ENCODE measurements at regions not wholly inside any gene's neighbourhood (a gene's known extent, or its start where the extent isn't known, plus 50 kb on each side); places are given as distances from the start of the nearest gene placed in this dataset.

DNA sequence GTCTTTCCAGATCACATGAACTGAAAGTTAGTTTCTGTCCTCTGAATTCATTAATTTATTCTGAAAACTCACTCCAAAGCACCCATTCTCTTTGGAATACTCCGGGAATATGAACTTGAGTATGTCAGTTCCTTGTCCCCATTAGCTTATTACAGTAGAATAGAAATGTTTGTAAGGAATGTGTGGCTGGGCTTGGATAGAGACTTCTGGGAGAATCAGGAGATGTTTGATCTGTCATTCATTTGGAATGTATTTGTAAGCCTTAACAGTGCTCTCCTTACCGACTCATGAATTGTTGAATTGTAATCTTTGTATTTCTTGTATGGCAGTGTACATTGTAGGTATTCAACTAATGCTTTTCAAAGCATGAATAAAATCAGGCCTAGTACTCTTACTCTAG, 548.4 kb downstream of the LRRC70 start:
- Histone ChIP-seq H3K4me3 (ENCODE audit: low read depth, low read length, poor library complexity, severe bottlenecking) (no peak overlapping the region), H4K20me1 (ENCODE audit: insufficient read depth, low read length) (no peaks in the 10 kb centered on the region), H3K9me2 (ENCODE audit: insufficient read depth, low read length) (no peaks in the 10 kb centered on the region), H3K27ac (ENCODE audit: low read depth, low read length, poor library complexity, severe bottlenecking) (no peak overlapping the region), H3K36me3 (ENCODE audit: insufficient read depth, low read length) (no peaks in the 10 kb centered on the region), H3K9me3 (ENCODE audit: low read length) (no peaks in the 10 kb centered on the region), H2AFZ (ENCODE audit: low read length) (no peak overlapping the region), H3K79me2 (ENCODE audit: insufficient read depth, low read depth, low read length) (no peaks in the 10 kb centered on the region), H3K4me1 (ENCODE audit: insufficient read depth, low read length, poor library complexity, severe bottlenecking) (no peaks in the 10 kb centered on the region), H3K4me2 (ENCODE audit: low read length) (no peak overlapping the region)
- no TSS peak for BruUV-seq (replicated peaks)
- TF ChIP-seq, protein P1, sequence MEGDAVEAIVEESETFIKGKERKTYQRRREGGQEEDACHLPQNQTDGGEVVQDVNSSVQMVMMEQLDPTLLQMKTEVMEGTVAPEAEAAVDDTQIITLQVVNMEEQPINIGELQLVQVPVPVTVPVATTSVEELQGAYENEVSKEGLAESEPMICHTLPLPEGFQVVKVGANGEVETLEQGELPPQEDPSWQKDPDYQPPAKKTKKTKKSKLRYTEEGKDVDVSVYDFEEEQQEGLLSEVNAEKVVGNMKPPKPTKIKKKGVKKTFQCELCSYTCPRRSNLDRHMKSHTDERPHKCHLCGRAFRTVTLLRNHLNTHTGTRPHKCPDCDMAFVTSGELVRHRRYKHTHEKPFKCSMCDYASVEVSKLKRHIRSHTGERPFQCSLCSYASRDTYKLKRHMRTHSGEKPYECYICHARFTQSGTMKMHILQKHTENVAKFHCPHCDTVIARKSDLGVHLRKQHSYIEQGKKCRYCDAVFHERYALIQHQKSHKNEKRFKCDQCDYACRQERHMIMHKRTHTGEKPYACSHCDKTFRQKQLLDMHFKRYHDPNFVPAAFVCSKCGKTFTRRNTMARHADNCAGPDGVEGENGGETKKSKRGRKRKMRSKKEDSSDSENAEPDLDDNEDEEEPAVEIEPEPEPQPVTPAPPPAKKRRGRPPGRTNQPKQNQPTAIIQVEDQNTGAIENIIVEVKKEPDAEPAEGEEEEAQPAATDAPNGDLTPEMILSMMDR (conservative IDR thresholded peaks at IDR 0.05; ENCODE audit: low read length), result no peak
- TF ChIP-seq EZH2phosphoT487 (IDR thresholded peaks at IDR 0.05; ENCODE audit: borderline replicate concordance, low read depth, low read length), result no peak
- ChIA-PET CTCF (ENCODE audit: unreplicated experiment) (no interaction called here), POLR2A (no interaction called here)
- intact Hi-C loops (cut with micrococcal nuclease; ENCODE audit: unreplicated experiment), result no loop called here
- no peak for DNase-seq (ENCODE audit: low spot score)

DNA sequence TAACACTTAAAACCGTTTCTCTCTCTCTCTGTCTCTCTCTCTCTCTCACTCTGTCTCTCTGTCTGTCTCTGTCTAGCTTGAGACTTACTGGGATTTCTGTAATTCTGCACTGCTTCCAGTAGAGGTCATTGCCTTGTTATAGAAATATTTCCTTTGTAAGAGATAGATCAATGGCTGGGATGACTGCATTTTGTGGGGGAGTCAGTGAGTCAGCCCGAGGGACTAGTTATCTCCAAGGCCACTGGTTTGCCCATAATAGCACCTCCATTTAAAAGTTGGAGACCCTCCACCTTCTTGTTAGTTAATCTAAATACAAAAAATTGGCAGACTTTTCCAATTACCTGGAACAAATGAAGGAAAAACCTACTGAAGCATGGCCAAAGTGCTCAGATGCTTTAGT, 547.2 kb downstream of the LRRC70 start:
- Histone ChIP-seq H3K4me1 (ENCODE audit: insufficient read depth, low read length, poor library complexity, severe bottlenecking) (no peaks in the 10 kb centered on the region), H4K20me1 (ENCODE audit: insufficient read depth, low read length) (no peaks in the 10 kb centered on the region), H3K4me3 (ENCODE audit: low read depth, low read length, poor library complexity, severe bottlenecking) (no peak overlapping the region), H3K36me3 (ENCODE audit: insufficient read depth, low read length) (no peaks in the 10 kb centered on the region), H3K9me2 (ENCODE audit: insufficient read depth, low read length) (no peaks in the 10 kb centered on the region), H3K27ac (ENCODE audit: low read depth, low read length, poor library complexity, severe bottlenecking) (no peak overlapping the region), H3K4me2 (ENCODE audit: low read length) (no peak overlapping the region), H2AFZ (ENCODE audit: low read length) (no peak overlapping the region), H3K79me2 (ENCODE audit: insufficient read depth, low read depth, low read length) (no peaks in the 10 kb centered on the region), H3K9me3 (ENCODE audit: low read length) (no peaks in the 10 kb centered on the region)
- TF ChIP-seq EZH2phosphoT487 (IDR thresholded peaks at IDR 0.05; ENCODE audit: borderline replicate concordance, low read depth, low read length), result no peak
- TF ChIP-seq, protein P1 (conservative IDR thresholded peaks at IDR 0.05; ENCODE audit: low read length), result peak; percentile 72
- ChIA-PET POLR2A (interaction anchor here (1.3 kb wide), 1 partner anchor 15 kb away, joined by 4 read pairs; no protein-coding TSS in a partner anchor), CTCF (ENCODE audit: unreplicated experiment) (no interaction called here)
- DNase-seq (ENCODE audit: low spot score), result peak; percentile 8
- no TSS peak for BruUV-seq (replicated peaks)
- intact Hi-C loops (cut with micrococcal nuclease; ENCODE audit: unreplicated experiment), result no loop called here

- DNase-seq (ENCODE audit: low spot score), result no peak
- no peaks in the 10 kb centered on the region for H3K79me2 ChIP-seq (ENCODE audit: insufficient read depth, low read depth, low read length)
- H3K4me2 ChIP-seq (ENCODE audit: low read length), result no peak overlapping the region
- TF ChIP-seq, protein P1 (conservative IDR thresholded peaks at IDR 0.05; ENCODE audit: low read length), result no peak
- H3K4me1 ChIP-seq (ENCODE audit: insufficient read depth, low read length, poor library complexity, severe bottlenecking), result no peaks in the 10 kb centered on the region
- ChIA-PET CTCF (ENCODE audit: unreplicated experiment) (no interaction called here), POLR2A (interaction anchor here (1.3 kb wide), 1 partner anchor 16 kb away, joined by 4 read pairs; no protein-coding TSS in a partner anchor)
- no peaks in the 10 kb centered on the region for H3K9me3 ChIP-seq (ENCODE audit: low read length)
- no peaks in the 10 kb centered on the region for H3K36me3 ChIP-seq (ENCODE audit: insufficient read depth, low read length)
- H4K20me1 ChIP-seq (ENCODE audit: insufficient read depth, low read length), result no peaks in the 10 kb centered on the region
- no peaks in the 10 kb centered on the region for H3K9me2 ChIP-seq (ENCODE audit: insufficient read depth, low read length)
- H3K27ac ChIP-seq (ENCODE audit: low read depth, low read length, poor library complexity, severe bottlenecking), result no peak overlapping the region
- H2AFZ ChIP-seq (ENCODE audit: low read length), result no peak overlapping the region
- H3K4me3 ChIP-seq (ENCODE audit: low read depth, low read length, poor library complexity, severe bottlenecking), result no peak overlapping the region
- intact Hi-C loops (cut with micrococcal nuclease; ENCODE audit: unreplicated experiment), result no loop called here
- no TSS peak for BruUV-seq (replicated peaks)
These were observed 546.8 kb downstream of the LRRC70 start for GRCh38 chr5:63125392-63125791.
